GM18907 (cell line): ENCODE measurements at regions not wholly inside any gene's neighbourhood (a gene's known extent, or its start where the extent isn't known, plus 50 kb on each side); places are given as distances from the start of the nearest gene placed in this dataset.

Source experiments
- ATAC-seq: cut with Tn5 transposase; IDR thresholded peaks from one replicate; pipeline ENCODE4 v1.9.1; 2021; ENCODE audit warnings: mild to moderate bottlenecking, moderate library complexity; ENCODE audit not compliant: unreplicated experiment

- no peak for ATAC-seq
Observed at GRCh38 chr12:85568395-85569103, 267.7 kb downstream of the RASSF9 start.

- no peak for ATAC-seq
Observed at GRCh38 chr12:85569261-85569660, 266.9 kb downstream of the RASSF9 start.

GRCh38 chr12:85572956-85573355 is 263.3 kb downstream of the RASSF9 start:
- no peak for ATAC-seq

GRCh38 chr12:85573635-85574214 is 262.5 kb downstream of the RASSF9 start:
- no peak for ATAC-seq

GRCh38 chr12:85574291-85574690 is 261.9 kb downstream of the RASSF9 start:
- no peak for ATAC-seq

GRCh38 chr12:85575120-85576096 is 260.8 kb downstream of the RASSF9 start:
- ATAC-seq, result peak; percentile 100

GRCh38 chr12:85580562-85581168 is 255.5 kb downstream of the RASSF9 start:
- no peak for ATAC-seq

- no peak for ATAC-seq
Observed at GRCh38 chr12:85587158-85587557, 249.1 kb downstream of the RASSF9 start.

GRCh38 chr12:85588221-85588620 is 248.0 kb downstream of the RASSF9 start:
- ATAC-seq, result no peak

- no peak for ATAC-seq
Observed at GRCh38 chr12:85600841-85601240, 235.4 kb downstream of the RASSF9 start.

- no peak for ATAC-seq
Observed at GRCh38 chr12:85603556-85603955, 232.7 kb downstream of the RASSF9 start.

GRCh38 chr12:85606455-85606854 is 229.8 kb downstream of the RASSF9 start:
- no peak for ATAC-seq

GRCh38 chr12:85609778-85610177 is 226.4 kb downstream of the RASSF9 start:
- ATAC-seq, result no peak

- no peak for ATAC-seq
Observed at GRCh38 chr12:85610194-85610593, 226.0 kb downstream of the RASSF9 start.

- no peak for ATAC-seq
Observed at GRCh38 chr12:85616201-85616600, 220.0 kb downstream of the RASSF9 start.

- no peak for ATAC-seq
Observed at GRCh38 chr12:85617307-85618091, 218.7 kb downstream of the RASSF9 start.

- no peak for ATAC-seq
Observed at GRCh38 chr12:85621041-85621440, 215.2 kb downstream of the RASSF9 start.

GRCh38 chr12:85623763-85624162 is 212.4 kb downstream of the RASSF9 start:
- ATAC-seq, result no peak

- no peak for ATAC-seq
Observed at GRCh38 chr12:85625467-85625866, 210.7 kb downstream of the RASSF9 start.

GRCh38 chr12:85626001-85626783 is 210.0 kb downstream of the RASSF9 start:
- ATAC-seq, result no peak
